HG03097 (cell line): ENCODE measurements at regions not wholly inside any gene's neighbourhood (a gene's known extent, or its start where the extent isn't known, plus 50 kb on each side); places are given as distances from the start of the nearest gene placed in this dataset.

Source experiments
- ATAC-seq: cut with Tn5 transposase; IDR thresholded peaks from one replicate; pipeline ENCODE4 v1.9.1; 2021; ENCODE audit not compliant: unreplicated experiment, low FRiP score

DNA sequence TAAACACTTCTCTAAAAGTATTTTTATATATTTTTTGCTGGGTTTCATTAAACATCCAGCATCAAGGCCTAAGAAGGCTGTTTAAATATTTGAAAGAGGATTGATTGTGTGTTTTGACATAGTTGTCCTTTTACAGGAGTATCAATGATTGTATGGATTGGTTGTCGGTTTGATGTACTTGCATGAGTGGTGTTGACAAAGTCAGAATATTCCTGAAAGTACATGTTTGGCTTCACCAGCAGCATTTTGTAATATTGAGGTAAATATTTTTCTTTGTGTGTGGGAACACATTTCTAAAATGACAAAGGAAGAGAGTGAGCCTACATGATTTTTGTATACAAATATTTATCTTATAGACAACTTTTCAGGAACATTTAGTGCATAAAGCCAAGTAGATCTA lies 269.7 kb downstream of the PTBP2 start:
- no peak for ATAC-seq

DNA sequence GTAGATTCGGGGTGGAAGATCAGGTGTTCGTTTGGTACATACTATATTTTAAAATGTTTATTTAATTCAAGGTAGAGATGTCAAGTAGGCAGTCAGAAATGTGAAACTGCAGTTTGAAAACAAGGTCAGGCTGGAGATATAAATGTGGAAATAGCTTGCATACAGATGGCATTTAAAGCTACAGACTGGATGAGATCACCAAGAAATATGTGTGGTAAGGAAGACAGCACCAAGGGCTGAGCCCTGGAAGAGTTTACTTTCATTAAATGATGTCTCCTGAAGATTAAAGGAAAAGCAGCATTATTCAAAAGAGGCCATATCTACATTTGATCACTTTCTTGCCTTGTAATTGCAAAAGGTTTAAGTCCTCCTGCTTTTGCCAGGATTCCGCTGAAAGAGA lies 271.3 kb downstream of the PTBP2 start:
- ATAC-seq: no peak

DNA sequence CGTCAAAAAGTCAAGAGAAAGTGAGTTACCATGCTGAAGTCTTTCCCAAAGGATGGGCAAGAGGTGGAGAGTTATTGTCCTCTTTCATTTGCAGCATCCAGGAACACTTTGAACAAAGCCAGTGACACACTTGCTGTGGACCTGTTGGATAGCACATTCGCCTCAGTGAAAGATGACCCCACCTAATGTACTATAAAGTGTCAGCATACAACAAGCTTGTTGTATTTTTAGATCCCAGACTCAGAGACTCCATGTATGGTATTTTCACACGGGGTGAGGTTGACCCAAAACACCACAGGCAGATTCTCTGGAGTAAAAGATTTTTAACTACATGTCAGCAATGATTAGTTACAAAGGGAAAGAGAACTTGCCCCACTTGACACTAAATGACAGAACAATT lies 273.8 kb downstream of the PTBP2 start:
- ATAC-seq: no peak

DNA sequence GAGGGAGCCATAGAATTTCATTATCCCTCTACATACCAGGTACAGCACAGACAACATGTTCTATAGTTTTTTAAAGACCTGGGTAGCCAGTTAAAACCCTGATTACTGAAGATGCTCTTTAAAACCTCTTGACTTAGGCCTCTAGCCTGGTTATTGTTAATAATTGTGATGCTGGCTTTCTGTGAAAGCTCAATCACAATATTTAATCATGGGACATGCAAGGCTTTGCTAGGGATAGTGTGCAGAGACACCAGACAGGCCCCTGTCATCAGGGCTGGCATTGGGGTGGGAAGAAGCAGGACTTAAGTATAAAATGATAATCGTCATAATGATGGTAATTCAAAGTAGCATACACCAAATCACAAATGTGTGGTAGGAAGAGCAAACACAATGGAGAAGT lies 274.4 kb downstream of the PTBP2 start:
- ATAC-seq: no peak

DNA sequence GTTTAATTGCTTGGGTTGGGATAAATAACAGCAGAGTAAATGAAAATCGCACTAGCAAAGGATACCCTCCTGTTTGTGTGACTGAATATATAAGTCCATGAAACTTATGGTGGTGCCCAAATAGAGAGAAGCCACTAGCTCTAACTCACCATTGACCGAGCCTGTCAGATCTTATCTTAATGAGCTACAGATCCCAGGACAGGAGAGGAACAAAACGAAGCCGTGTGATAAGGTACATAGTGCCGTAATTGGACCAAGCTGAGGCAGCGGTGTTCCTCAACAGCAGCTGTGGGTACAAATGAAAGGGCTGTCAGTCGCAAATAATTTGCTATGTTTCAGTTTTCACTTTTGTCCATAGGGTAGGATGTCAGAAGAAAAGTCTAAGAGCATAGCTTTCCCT lies 276.1 kb downstream of the PTBP2 start:
- no peak for ATAC-seq

DNA sequence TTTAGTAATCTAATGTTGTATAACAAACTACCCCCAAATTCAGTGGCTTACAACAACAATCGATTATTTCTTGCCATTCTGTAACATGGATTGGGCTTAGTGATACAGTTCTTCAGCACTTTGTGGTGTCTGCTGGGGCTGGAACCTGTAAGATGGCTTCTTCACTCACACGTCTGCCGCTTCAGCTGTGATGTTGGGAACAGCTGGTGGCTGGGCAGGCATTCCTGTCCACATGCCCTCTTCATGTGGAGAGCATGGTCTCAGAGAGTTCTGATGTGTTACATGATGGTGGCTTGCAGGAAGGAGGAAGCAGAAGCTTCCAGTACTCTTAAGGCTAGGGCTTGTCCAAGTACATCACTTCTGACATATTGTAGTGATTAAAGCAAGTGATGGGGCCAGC lies 276.9 kb downstream of the PTBP2 start:
- ATAC-seq: no peak

DNA sequence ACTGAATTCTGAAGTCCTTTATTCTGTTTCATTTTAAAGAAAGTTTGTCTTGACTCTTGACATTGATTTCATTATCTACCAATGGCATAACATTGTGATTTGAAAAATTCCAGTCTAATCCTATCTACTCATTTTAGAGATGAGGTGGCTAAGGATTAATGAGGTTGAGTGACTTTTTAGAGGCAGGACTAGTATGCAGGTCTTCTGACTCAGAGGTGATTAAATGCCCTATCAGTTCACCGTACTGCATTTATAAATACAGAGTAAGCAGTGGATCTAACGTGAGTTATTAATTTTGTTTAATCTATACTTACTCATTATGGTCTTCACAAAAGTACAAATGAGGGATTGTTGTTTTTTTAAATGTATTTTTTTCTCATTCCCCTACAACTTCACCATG lies 277.6 kb downstream of the PTBP2 start:
- ATAC-seq: no peak

DNA sequence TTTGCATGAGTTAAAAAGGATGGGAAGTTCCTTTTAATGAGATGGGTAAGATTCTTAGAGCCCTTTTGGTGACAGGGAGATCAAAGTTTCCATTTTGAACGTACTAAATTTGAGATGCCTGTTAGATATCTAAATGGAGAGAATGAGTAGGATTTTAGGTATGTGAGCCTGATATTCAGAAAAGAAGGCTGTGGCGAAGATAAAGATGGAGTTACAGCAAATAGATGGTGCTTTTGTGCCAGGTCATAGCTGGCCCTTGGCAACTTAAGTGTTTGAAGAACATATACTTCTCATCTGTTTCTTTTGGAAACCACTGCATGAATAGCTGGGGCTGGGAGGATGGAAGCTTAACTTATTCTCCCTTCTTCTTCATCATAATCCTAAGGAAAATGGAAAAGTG lies 282.5 kb downstream of the PTBP2 start:
- ATAC-seq: no peak

DNA sequence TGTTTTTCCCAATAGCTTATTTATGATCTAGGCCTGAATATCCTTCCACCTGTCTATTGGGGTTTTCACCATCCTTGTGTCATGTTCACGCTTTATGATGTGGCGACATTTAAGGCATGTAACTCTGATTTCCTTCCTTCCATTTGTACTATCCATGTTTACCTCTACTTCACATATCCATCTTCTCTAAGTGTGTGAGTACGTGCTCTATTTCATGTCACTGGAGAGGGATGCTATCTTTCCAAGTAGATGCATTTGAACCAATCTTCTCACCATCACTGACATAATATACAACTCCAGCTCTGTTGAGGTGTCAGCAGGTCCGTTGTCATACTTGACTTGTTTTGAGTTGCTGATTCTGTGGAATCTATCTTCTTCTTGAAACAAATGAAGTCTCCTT lies 283.2 kb downstream of the PTBP2 start:
- ATAC-seq: no peak

DNA sequence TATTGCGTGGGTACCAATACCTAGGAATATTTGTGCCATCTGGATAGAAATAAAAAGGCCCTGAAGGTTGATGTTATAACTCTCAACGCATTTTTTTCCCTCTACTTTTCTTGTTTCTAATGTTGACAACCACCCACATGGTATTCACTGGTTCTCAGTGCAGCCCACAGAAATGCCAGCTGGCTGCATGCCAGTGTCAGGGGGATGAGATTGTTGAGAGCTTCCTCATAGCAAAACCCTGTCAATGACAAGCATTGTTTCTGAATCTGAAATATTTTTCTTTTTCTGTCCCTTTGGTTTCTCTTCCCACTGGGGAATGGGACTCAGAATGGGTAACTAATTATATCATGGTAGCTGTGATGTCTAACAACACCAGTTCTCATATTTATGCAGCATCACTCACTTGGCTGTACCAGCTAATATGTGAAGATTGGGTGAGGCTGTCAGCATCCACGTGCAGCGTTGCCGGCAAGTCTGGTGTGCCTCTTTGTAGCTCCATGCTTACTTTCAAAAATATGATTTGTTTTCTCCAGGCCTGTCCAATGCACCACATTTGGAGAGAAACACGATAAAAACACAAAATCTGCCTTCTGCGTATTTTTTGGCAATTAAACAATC lies 284.6 kb downstream of the PTBP2 start:
- ATAC-seq: no peak

DNA sequence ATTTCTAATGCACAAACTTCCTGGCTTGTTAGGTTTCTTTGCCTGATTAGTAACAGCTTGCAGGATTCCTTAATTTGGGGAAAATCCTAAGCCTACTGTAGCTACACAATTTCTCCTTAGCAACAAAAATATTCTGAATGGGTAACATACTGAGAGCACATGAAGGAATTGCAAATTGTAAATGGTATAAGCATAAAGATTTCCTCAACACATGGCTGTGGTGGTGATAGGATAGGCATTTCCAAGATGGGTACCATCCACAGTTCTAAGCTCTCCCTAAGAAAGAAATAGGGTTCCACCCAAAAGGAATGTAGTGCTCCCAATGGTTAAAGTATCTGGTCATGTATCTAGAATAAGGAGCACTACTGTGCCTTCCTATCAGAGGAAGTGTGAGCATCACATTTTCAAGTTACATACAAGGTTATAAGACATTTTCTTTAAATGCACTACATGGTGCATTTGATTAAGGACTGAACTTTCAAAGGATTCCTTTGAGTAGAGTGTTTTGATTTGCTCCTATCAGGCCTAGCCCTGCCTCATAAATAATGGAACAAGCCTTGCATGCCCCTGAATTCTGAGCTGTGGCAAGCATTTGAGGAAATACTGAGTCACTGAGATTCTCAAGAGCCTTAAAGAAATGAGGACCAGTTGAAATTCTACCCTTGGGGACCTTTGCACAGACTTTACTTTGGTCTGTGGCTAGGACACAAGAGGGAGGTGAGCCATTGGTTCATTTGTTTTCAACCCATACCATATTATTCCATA lies 286.4 kb downstream of the PTBP2 start:
- ATAC-seq: no peak

DNA sequence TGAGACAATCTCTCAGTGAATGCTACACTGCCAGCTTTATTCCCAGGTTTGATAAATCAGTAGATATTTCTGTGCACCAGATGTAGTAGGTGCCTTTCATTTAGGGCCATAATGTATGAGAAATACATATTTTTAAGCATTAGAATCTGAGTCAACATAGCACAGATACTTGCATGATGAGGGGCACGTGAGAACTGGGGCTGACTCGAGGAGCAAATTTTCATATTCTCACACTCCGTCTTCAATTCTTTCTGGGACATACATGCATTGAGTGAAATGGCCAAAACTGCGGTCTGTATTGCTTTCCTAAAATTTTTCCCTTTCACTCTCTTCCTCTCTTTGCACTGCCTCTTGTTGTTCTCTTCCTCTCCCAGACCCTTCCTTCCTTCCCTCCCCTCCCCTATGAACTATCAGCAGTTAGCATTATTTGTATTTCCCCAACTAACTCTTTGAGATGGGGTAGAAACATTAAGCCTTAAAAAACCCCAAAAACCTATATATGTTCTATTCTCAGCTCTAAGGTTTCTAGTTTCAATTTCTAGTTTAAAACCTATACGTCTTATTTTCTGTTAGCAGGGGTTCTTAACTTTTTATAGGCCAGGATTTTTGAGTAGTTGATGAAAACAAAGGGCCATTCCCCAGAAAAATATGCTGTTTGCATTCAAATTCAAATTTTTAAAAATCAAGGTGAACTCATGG lies 289.1 kb downstream of the PTBP2 start:
- ATAC-seq: no peak

DNA sequence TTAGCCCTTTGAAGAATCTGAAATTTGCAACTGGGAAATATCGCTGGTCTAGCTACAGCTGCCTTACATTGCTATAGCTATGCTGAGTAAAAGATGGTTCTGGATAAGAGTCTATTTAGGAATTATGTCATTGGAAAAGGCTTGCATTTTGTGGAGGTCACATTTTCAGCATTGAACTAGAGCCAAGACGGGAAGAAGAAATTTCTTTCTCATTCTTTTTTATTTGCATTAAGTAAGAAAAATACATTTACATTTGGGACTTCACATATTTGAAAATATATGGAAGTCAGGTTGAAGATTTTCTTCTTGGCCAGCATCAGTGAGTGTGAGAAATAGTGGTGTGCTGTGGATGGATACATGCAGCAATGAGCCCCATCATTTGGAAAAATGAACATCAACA lies 291.6 kb downstream of the PTBP2 start:
- ATAC-seq: no peak

DNA sequence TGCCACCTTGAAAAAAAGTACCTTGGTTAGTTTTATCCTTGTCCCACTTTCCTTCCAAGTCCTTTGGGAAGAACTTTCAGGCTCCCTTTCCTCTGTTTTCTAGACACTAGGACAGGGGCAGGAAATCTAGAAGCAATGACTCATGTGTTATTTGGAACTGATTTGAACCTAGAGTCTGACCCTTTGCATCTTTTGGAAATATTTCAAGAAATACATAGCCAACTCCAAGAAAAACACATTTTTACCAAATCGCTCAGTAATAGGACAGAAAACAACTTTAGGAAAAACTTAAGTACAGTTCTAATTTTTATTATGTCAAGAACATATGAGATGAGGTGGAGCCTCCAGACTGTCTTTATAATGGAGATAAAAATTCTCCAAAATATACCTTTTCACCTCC lies 292.4 kb downstream of the PTBP2 start:
- no peak for ATAC-seq

DNA sequence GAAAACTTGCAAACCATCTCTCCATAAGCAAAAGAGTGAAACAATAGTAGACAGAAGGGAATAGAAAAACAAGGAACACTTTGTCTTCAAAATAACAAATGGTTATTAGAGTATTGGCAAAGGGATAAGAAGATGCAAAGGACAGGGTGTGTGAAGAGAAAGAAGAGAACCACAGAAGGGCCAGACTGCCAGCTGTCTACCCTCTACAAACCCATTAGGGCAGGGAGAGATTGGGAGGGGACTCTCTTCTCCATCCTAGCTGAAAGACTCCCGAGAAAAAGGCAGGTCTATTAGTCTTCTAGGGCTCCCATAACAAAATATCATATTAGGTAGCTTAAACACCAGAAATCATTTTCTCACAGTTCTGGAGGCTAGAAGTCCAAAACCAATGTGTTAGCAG lies 292.8 kb downstream of the PTBP2 start:
- no peak for ATAC-seq

DNA sequence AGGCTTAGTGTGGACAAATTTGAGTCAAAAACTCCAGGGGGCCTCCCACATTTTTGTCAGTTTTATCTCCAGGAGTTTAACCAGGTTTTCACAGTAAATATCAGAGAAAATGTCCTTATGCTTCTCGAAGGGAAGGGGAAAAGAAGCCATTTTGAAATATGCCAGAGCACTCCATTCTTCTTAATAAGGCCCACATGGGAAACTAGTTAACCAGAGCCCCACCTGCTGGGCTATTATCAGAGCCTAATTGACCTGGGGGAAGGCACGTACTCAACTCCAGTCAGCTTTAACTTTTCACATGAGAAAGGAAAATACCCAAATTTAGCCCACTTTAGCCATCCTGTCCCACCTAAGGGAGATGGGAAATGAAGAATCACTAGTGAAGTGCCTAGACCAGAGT lies 296.3 kb downstream of the PTBP2 start:
- no peak for ATAC-seq
